DND-41 (cell line): ENCODE measurements at regions not wholly inside any gene's neighbourhood (a gene's known extent, or its start where the extent isn't known, plus 50 kb on each side); places are given as distances from the start of the nearest gene placed in this dataset.

ENCODE experiments used
- EZH2 ChIP-seq: IDR thresholded peaks from 3 replicates; pipeline ENCODE4 v1.6.1; 2012; ENCODE audit warnings: borderline replicate concordance, low read depth, mild to moderate bottlenecking, moderate library complexity, low read length, inconsistent platforms; ENCODE audit not compliant: severe bottlenecking
- TF ChIP-seq, protein P1 (sequence below): IDR thresholded peaks from 2 replicates; pipeline ENCODE4 v1.5.1; 2012; ENCODE audit warnings: borderline replicate concordance, low read length, moderate library complexity, mild to moderate bottlenecking; ENCODE audit not compliant: poor library complexity, severe bottlenecking; ENCODE audit errors: extremely low read depth

DNA sequence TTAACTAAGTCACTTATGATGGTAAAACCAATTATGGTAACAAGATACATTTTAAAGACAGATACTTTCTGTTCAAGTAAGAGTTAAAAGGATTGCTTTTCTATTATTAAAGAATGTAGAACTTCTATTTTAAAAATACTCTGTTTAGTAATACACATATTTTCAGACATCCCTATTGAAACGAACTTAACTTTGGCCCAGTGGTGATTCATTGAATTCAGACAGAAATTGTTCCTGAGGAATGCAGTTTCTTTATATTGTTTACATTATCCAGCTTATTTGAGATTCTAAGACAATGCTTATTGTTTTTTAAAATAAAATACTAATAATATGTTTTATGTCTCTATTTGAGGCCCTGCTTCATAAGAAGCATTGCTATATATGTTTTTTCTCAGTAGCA is 816.4 kb downstream of the SEMA5A start:
- TF ChIP-seq, protein P1, sequence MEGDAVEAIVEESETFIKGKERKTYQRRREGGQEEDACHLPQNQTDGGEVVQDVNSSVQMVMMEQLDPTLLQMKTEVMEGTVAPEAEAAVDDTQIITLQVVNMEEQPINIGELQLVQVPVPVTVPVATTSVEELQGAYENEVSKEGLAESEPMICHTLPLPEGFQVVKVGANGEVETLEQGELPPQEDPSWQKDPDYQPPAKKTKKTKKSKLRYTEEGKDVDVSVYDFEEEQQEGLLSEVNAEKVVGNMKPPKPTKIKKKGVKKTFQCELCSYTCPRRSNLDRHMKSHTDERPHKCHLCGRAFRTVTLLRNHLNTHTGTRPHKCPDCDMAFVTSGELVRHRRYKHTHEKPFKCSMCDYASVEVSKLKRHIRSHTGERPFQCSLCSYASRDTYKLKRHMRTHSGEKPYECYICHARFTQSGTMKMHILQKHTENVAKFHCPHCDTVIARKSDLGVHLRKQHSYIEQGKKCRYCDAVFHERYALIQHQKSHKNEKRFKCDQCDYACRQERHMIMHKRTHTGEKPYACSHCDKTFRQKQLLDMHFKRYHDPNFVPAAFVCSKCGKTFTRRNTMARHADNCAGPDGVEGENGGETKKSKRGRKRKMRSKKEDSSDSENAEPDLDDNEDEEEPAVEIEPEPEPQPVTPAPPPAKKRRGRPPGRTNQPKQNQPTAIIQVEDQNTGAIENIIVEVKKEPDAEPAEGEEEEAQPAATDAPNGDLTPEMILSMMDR, result no peak
- TF ChIP-seq EZH2, result no peak
